GM18858 (cell line): ENCODE measurements at regions not wholly inside any gene's neighbourhood (a gene's known extent, or its start where the extent isn't known, plus 50 kb on each side); places are given as distances from the start of the nearest gene placed in this dataset.

Experiments
- ATAC-seq: cut with Tn5 transposase; IDR thresholded peaks from one replicate; pipeline ENCODE4 v1.9.1; 2021; ENCODE audit not compliant: unreplicated experiment

- no peak for ATAC-seq
Observed at GRCh38 chr4:153075836-153076518, 128.3 kb upstream of the TRIM2 start.

GRCh38 chr4:153076861-153077260 lies 127.4 kb upstream of the TRIM2 start:
- ATAC-seq = no peak

- no peak for ATAC-seq
Observed at GRCh38 chr4:153079857-153080391, 124.3 kb upstream of the TRIM2 start.

GRCh38 chr4:153081006-153081580 lies 123.2 kb upstream of the TRIM2 start:
- ATAC-seq = no peak

GRCh38 chr4:153081693-153082092 lies 122.5 kb upstream of the TRIM2 start:
- ATAC-seq = no peak

- ATAC-seq = no peak
Observed at GRCh38 chr4:153082322-153083301, 121.6 kb upstream of the TRIM2 start.

- ATAC-seq = peak; percentile 72
Observed at GRCh38 chr4:153083447-153083947, 120.7 kb upstream of the TRIM2 start.

- no peak for ATAC-seq
Observed at GRCh38 chr4:153084224-153084979, 119.8 kb upstream of the TRIM2 start.

- ATAC-seq = peak; percentile 46
Observed at GRCh38 chr4:153084980-153085630, 119.1 kb upstream of the TRIM2 start.

- no peak for ATAC-seq
Observed at GRCh38 chr4:153087671-153088194, 116.5 kb upstream of the TRIM2 start.

GRCh38 chr4:153089742-153090141 lies 114.5 kb upstream of the TRIM2 start:
- ATAC-seq = no peak

GRCh38 chr4:153090181-153090580 lies 114.1 kb upstream of the TRIM2 start:
- ATAC-seq = no peak

- no peak for ATAC-seq
Observed at GRCh38 chr4:153090670-153091385, 113.4 kb upstream of the TRIM2 start.

- no peak for ATAC-seq
Observed at GRCh38 chr4:153093396-153093795, 110.8 kb upstream of the TRIM2 start.

GRCh38 chr4:153093802-153094201 lies 110.4 kb upstream of the TRIM2 start:
- ATAC-seq = no peak

GRCh38 chr4:153094435-153094834 lies 109.8 kb upstream of the TRIM2 start:
- ATAC-seq = no peak

- no peak for ATAC-seq
Observed at GRCh38 chr4:153095448-153096204, 108.6 kb upstream of the TRIM2 start.

GRCh38 chr4:153096344-153096743 lies 107.9 kb upstream of the TRIM2 start:
- ATAC-seq = no peak
